ENCODE measurements at regions not wholly inside any gene's neighbourhood (a gene's known extent, or its start where the extent isn't known, plus 50 kb on each side); places are given as distances from the start of the nearest gene placed in this dataset.

- H3K36me3 ChIP-seq (ENCODE audit: insufficient read depth, low read length) = no peaks in the 10 kb centered on the region
- no peaks in the 10 kb centered on the region for H3K27me3 ChIP-seq (ENCODE audit: insufficient read depth, low read length)
- H2AFZ ChIP-seq (ENCODE audit: low read depth, low read length) = no peak overlapping the region
- H3K9me3 ChIP-seq (ENCODE audit: low read length) = no peaks in the 10 kb centered on the region
- no peak overlapping the region for H3K4me3 ChIP-seq (ENCODE audit: low read length)
- H3K4me1 ChIP-seq (ENCODE audit: insufficient read depth, low read length) = no peaks in the 10 kb centered on the region
Observed at GRCh38 chr14:98785578-98785977, 486.4 kb downstream of the BCL11B start.

- H3K27me3 ChIP-seq (ENCODE audit: insufficient read depth, low read length) = no peaks in the 10 kb centered on the region
- H3K4me1 ChIP-seq (ENCODE audit: insufficient read depth, low read length) = no peaks in the 10 kb centered on the region
- H2AFZ ChIP-seq (ENCODE audit: low read depth, low read length) = no peak overlapping the region
- no peaks in the 10 kb centered on the region for H3K36me3 ChIP-seq (ENCODE audit: insufficient read depth, low read length)
- H3K4me3 ChIP-seq (ENCODE audit: low read length) = no peak overlapping the region
- no peaks in the 10 kb centered on the region for H3K9me3 ChIP-seq (ENCODE audit: low read length)
Observed at GRCh38 chr14:98786456-98786855, 485.5 kb downstream of the BCL11B start.

- Histone ChIP-seq H3K27me3 (ENCODE audit: insufficient read depth, low read length) (peaks cover 2% of the 10 kb centered on the region), H3K4me3 (ENCODE audit: low read length) (no peak overlapping the region), H3K36me3 (ENCODE audit: insufficient read depth, low read length) (no peaks in the 10 kb centered on the region), H2AFZ (ENCODE audit: low read depth, low read length) (no peak overlapping the region), H3K9me3 (ENCODE audit: low read length) (no peaks in the 10 kb centered on the region), H3K4me1 (ENCODE audit: insufficient read depth, low read length) (no peaks in the 10 kb centered on the region)
Observed at GRCh38 chr14:98791661-98792060, 480.3 kb downstream of the BCL11B start.

- Histone ChIP-seq H2AFZ (ENCODE audit: low read depth, low read length) (no peak overlapping the region), H3K9me3 (ENCODE audit: low read length) (no peaks in the 10 kb centered on the region), H3K4me3 (ENCODE audit: low read length) (no peak overlapping the region), H3K4me1 (ENCODE audit: insufficient read depth, low read length) (no peaks in the 10 kb centered on the region), H3K27me3 (ENCODE audit: insufficient read depth, low read length) (peaks cover 2% of the 10 kb centered on the region), H3K36me3 (ENCODE audit: insufficient read depth, low read length) (no peaks in the 10 kb centered on the region)
Observed at GRCh38 chr14:98792171-98792570, 479.8 kb downstream of the BCL11B start.

- Histone ChIP-seq H3K9me3 (ENCODE audit: low read length) (no peaks in the 10 kb centered on the region), H2AFZ (ENCODE audit: low read depth, low read length) (no peak overlapping the region), H3K4me1 (ENCODE audit: insufficient read depth, low read length) (no peaks in the 10 kb centered on the region), H3K27me3 (ENCODE audit: insufficient read depth, low read length) (peaks cover 2% of the 10 kb centered on the region), H3K4me3 (ENCODE audit: low read length) (no peak overlapping the region), H3K36me3 (ENCODE audit: insufficient read depth, low read length) (no peaks in the 10 kb centered on the region)
Observed at GRCh38 chr14:98798099-98798498, 473.9 kb downstream of the BCL11B start.

GRCh38 chr14:98799891-98800290 is 472.1 kb downstream of the BCL11B start:
- Histone ChIP-seq H3K4me1 (ENCODE audit: insufficient read depth, low read length) (no peaks in the 10 kb centered on the region), H3K9me3 (ENCODE audit: low read length) (no peaks in the 10 kb centered on the region), H2AFZ (ENCODE audit: low read depth, low read length) (no peak overlapping the region), H3K36me3 (ENCODE audit: insufficient read depth, low read length) (no peaks in the 10 kb centered on the region), H3K27me3 (ENCODE audit: insufficient read depth, low read length) (peaks cover 2% of the 10 kb centered on the region), H3K4me3 (ENCODE audit: low read length) (no peak overlapping the region)

- no peak overlapping the region for H2AFZ ChIP-seq (ENCODE audit: low read depth, low read length)
- H3K27me3 ChIP-seq (ENCODE audit: insufficient read depth, low read length) = no peaks in the 10 kb centered on the region
- no peak overlapping the region for H3K4me3 ChIP-seq (ENCODE audit: low read length)
- no peaks in the 10 kb centered on the region for H3K4me1 ChIP-seq (ENCODE audit: insufficient read depth, low read length)
- no peaks in the 10 kb centered on the region for H3K36me3 ChIP-seq (ENCODE audit: insufficient read depth, low read length)
- no peaks in the 10 kb centered on the region for H3K9me3 ChIP-seq (ENCODE audit: low read length)
Observed at GRCh38 chr14:98802044-98802443, 470.0 kb downstream of the BCL11B start.

GRCh38 chr14:98803196-98803595 is 468.8 kb downstream of the BCL11B start:
- H3K36me3 ChIP-seq (ENCODE audit: insufficient read depth, low read length) = no peaks in the 10 kb centered on the region
- H3K27me3 ChIP-seq (ENCODE audit: insufficient read depth, low read length) = no peaks in the 10 kb centered on the region
- H3K4me1 ChIP-seq (ENCODE audit: insufficient read depth, low read length) = no peaks in the 10 kb centered on the region
- H2AFZ ChIP-seq (ENCODE audit: low read depth, low read length) = no peak overlapping the region
- H3K4me3 ChIP-seq (ENCODE audit: low read length) = no peak overlapping the region
- H3K9me3 ChIP-seq (ENCODE audit: low read length) = no peaks in the 10 kb centered on the region

- no peaks in the 10 kb centered on the region for H3K36me3 ChIP-seq (ENCODE audit: insufficient read depth, low read length)
- H3K4me1 ChIP-seq (ENCODE audit: insufficient read depth, low read length) = no peaks in the 10 kb centered on the region
- H3K9me3 ChIP-seq (ENCODE audit: low read length) = no peaks in the 10 kb centered on the region
- H3K4me3 ChIP-seq (ENCODE audit: low read length) = no peak overlapping the region
- no peaks in the 10 kb centered on the region for H3K27me3 ChIP-seq (ENCODE audit: insufficient read depth, low read length)
- no peak overlapping the region for H2AFZ ChIP-seq (ENCODE audit: low read depth, low read length)
Observed at GRCh38 chr14:98808494-98809407, 463.2 kb downstream of the BCL11B start.

GRCh38 chr14:98816195-98816594 is 455.8 kb downstream of the BCL11B start:
- no peaks in the 10 kb centered on the region for H3K9me3 ChIP-seq (ENCODE audit: low read length)
- no peaks in the 10 kb centered on the region for H3K27me3 ChIP-seq (ENCODE audit: insufficient read depth, low read length)
- no peaks in the 10 kb centered on the region for H3K36me3 ChIP-seq (ENCODE audit: insufficient read depth, low read length)
- no peak overlapping the region for H2AFZ ChIP-seq (ENCODE audit: low read depth, low read length)
- no peaks in the 10 kb centered on the region for H3K4me1 ChIP-seq (ENCODE audit: insufficient read depth, low read length)
- no peak overlapping the region for H3K4me3 ChIP-seq (ENCODE audit: low read length)

GRCh38 chr14:98816720-98817119 is 455.3 kb downstream of the BCL11B start:
- no peaks in the 10 kb centered on the region for H3K36me3 ChIP-seq (ENCODE audit: insufficient read depth, low read length)
- H2AFZ ChIP-seq (ENCODE audit: low read depth, low read length) = no peak overlapping the region
- H3K4me1 ChIP-seq (ENCODE audit: insufficient read depth, low read length) = no peaks in the 10 kb centered on the region
- no peaks in the 10 kb centered on the region for H3K27me3 ChIP-seq (ENCODE audit: insufficient read depth, low read length)
- no peak overlapping the region for H3K4me3 ChIP-seq (ENCODE audit: low read length)
- H3K9me3 ChIP-seq (ENCODE audit: low read length) = no peaks in the 10 kb centered on the region

- Histone ChIP-seq H3K4me1 (ENCODE audit: insufficient read depth, low read length) (no peaks in the 10 kb centered on the region), H2AFZ (ENCODE audit: low read depth, low read length) (no peak overlapping the region), H3K9me3 (ENCODE audit: low read length) (no peaks in the 10 kb centered on the region), H3K27me3 (ENCODE audit: insufficient read depth, low read length) (no peaks in the 10 kb centered on the region), H3K4me3 (ENCODE audit: low read length) (no peak overlapping the region), H3K36me3 (ENCODE audit: insufficient read depth, low read length) (no peaks in the 10 kb centered on the region)
Observed at GRCh38 chr14:98819132-98819866, 452.7 kb downstream of the BCL11B start.

GRCh38 chr14:98819867-98820206 is 452.2 kb downstream of the BCL11B start:
- Histone ChIP-seq H3K4me3 (ENCODE audit: low read length) (no peak overlapping the region), H3K4me1 (ENCODE audit: insufficient read depth, low read length) (no peaks in the 10 kb centered on the region), H3K36me3 (ENCODE audit: insufficient read depth, low read length) (no peaks in the 10 kb centered on the region), H3K9me3 (ENCODE audit: low read length) (no peaks in the 10 kb centered on the region), H3K27me3 (ENCODE audit: insufficient read depth, low read length) (no peaks in the 10 kb centered on the region), H2AFZ (ENCODE audit: low read depth, low read length) (no peak overlapping the region)

Data from neuron (in vitro differentiated cells).